ENCODE measurements at regions not wholly inside any gene's neighbourhood (a gene's known extent, or its start where the extent isn't known, plus 50 kb on each side); places are given as distances from the start of the nearest gene placed in this dataset.

GRCh38 chr6:128696691-128697689 is 176.6 kb upstream of the PTPRK start (continued):
- no peak for TF ChIP-seq TSHZ2 (CRISPR knock-in tag; IDR thresholded peaks at IDR 0.05)
- no peak for TF ChIP-seq CREB5 (CRISPR knock-in tag; IDR thresholded peaks at IDR 0.05; ENCODE audit: low read depth)
- no peak for TF ChIP-seq CSDC2 (CRISPR knock-in tag; IDR thresholded peaks at IDR 0.05)
- TF ChIP-seq TOX (CRISPR knock-in tag; IDR thresholded peaks at IDR 0.05; ENCODE audit: borderline replicate concordance) = peak; percentile 65; the same call in 1 of the 2 replicates
- TF ChIP-seq ZFP30 (CRISPR knock-in tag; IDR thresholded peaks at IDR 0.05) = no peak
- TF ChIP-seq POU6F1 (CRISPR knock-in tag; IDR thresholded peaks at IDR 0.05; ENCODE audit: borderline replicate concordance, low read depth) = no peak
- TF ChIP-seq ISL1 (CRISPR knock-in tag; IDR thresholded peaks at IDR 0.05) = peak; percentile 78
- TF ChIP-seq ZFP3 (CRISPR knock-in tag; IDR thresholded peaks at IDR 0.05) = no peak
- TF ChIP-seq SNAI2 (CRISPR knock-in tag; IDR thresholded peaks at IDR 0.05) = no peak
- TF ChIP-seq CSRNP3 (CRISPR knock-in tag; IDR thresholded peaks at IDR 0.05) = no peak
- no peak for TF ChIP-seq OSR1 (CRISPR knock-in tag; IDR thresholded peaks at IDR 0.05)

- ATAC-seq = no peak
- no peak for TF ChIP-seq CREB5 (CRISPR knock-in tag; IDR thresholded peaks at IDR 0.05; ENCODE audit: low read depth)
- TF ChIP-seq CSRNP3 (CRISPR knock-in tag; IDR thresholded peaks at IDR 0.05) = no peak
- TF ChIP-seq PATZ1 (CRISPR knock-in tag; IDR thresholded peaks at IDR 0.05; ENCODE audit: borderline replicate concordance) = no peak
- no peak for TF ChIP-seq POU6F1 (CRISPR knock-in tag; IDR thresholded peaks at IDR 0.05; ENCODE audit: borderline replicate concordance, low read depth)
- no peak for TF ChIP-seq TSHZ2 (CRISPR knock-in tag; IDR thresholded peaks at IDR 0.05)
- no peak for TF ChIP-seq ZFP3 (CRISPR knock-in tag; IDR thresholded peaks at IDR 0.05)
- TF ChIP-seq ZNF565 (CRISPR knock-in tag; conservative IDR thresholded peaks at IDR 0.05; ENCODE audit: low read depth) = no peak
- no peak for TF ChIP-seq BACH2 (CRISPR knock-in tag; IDR thresholded peaks at IDR 0.05; ENCODE audit: borderline replicate concordance)
- no peak for TF ChIP-seq ZC3H10 (CRISPR knock-in tag; IDR thresholded peaks at IDR 0.05)
- no peak for TF ChIP-seq TOX (CRISPR knock-in tag; IDR thresholded peaks at IDR 0.05; ENCODE audit: borderline replicate concordance)
- no peak for TF ChIP-seq ZNF8 (CRISPR knock-in tag; IDR thresholded peaks at IDR 0.05)
- TF ChIP-seq TCF4 (CRISPR knock-in tag; IDR thresholded peaks at IDR 0.05; ENCODE audit: borderline replicate concordance) = no peak
- TF ChIP-seq SNAI2 (CRISPR knock-in tag; IDR thresholded peaks at IDR 0.05) = no peak
- no peak for TF ChIP-seq GLIS3 (CRISPR knock-in tag; IDR thresholded peaks at IDR 0.05)
Observed at GRCh38 chr6:128694303-128695009, 174.1 kb upstream of the PTPRK start.

Data from SK-N-SH treated with all-trans-retinoic acid at 6 μM for 48 hours (cell line).